ENCODE measurements at regions not wholly inside any gene's neighbourhood (a gene's known extent, or its start where the extent isn't known, plus 50 kb on each side); places are given as distances from the start of the nearest gene placed in this dataset.

DNA sequence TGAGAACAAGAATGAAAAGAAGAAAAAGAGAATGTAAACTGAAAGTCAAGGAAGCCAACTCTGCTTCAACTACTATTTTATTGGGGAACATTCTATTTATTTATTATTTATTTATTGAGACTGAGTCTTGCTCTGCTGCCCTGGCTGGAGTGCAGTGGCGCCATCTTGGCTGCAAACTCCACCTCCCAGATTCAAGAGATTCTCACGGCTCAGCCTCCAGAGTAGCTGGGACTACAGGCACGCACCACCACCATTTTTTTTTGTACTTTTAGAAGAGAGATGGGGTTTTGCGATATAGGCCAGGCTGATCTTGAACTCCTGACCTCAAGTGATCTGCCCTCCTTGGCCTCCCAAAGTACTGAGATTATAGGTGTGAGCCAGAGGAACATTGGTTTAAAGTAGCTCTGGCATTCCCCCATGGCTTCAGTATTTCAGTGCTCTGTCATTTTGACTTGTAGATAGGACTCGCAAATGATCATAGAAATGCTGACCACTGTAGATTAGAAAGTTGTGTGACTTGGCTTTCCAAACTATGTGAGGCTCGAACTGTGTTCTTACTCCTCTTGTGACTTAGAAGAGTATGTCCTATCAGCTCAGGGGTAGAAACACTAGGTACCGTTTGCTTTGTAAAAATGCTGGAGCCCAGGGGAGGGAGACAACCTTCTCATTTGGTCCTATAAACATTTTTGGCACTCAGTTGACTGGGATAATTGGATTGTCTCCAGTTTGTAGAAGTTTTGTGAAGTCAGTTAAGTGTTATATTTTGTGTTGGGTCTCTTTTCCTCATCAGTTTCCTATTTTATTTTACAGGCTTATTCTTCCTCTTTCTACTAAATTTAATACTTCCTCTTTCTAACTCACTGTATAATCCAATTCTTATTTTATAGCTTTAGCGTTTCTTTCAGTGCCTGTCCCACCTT lies 544.9 kb upstream of the CITED2 start:
- DNase-seq, result no peak

- DNase-seq, result no peak
Measured at GRCh38 chr6:139917951-139918630, 543.6 kb upstream of the CITED2 start.

GRCh38 chr6:139914910-139915309 lies 540.5 kb upstream of the CITED2 start:
- DNase-seq, result no peak

DNA sequence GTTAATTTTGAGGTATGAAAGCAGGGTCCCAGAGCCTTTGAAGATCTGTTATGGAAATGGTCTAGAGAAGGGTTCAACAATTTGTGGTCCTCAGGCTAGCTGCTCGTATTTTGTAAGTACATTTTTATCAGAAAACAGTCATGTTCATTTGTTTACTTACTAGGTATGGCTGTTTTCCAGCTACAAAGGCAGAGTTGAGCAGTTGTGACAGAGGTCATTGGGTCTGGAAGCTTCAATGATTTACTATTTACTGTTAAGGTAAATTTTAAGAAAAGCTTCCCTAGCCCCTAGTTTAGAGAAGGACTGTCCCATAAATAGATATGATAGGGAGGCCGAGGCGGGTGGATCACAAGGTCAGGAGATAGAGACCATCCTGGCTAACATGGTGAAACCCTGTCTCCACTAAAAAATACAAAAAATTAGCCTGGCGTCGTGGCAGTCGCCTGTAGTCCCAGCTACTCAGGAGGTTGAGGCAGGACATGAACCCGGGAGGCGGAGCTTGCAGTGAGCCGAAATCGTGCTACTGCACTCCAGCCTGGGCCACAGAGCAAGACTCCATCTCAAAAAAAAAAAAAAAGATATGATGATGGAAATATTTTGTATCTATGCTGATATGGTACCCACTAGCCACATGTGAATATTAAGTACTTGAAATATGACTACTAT lies 538.4 kb upstream of the CITED2 start:
- DNase-seq, result no peak

DNA sequence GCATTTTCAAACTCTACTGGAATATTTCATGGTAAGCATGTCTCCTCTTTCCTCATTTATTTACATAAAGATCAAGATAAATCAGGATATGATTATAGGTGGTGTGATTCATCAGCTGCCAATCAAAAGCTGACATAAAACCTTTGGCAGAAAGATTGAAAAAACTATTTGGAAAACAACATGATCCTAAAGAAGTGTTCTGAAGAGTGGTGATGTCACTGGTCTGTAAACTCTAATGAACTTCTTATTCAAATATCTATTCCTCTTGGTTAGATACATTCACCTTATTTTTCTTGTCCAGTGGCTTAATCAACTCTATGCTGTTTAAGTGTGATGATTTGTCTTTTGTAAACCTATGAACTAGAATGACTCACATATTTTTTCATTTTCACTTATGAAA lies 535.5 kb upstream of the CITED2 start:
- no peak for DNase-seq

DNA sequence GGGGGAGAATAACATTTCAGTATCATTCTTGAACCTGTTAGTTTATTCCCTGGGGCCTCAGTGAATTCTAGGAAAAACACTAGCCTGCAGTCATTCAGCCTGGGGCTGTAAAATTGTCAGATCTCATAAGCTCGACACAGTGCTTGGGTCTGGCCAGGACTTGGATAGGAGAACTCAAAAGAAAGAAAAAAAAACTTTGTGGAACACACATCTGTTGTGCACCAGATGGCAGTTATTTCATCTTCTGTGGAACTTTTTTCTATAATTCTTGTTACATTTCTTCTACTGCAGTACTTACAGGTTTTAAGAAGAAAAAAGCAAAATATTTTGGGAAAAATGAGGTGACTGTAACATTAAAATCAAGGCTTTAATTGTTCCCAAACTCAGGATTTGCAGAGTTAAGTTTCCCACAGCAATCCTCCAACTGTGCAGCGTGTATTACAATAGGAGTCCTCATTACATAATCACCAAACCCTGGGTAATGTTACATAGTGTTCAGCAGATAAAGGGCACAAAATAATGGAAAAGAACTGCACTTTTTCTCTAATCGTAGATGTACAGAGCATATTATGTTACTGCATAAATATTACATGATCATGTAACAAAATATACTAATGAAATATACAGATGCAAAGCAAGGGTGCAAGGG lies 531.1 kb upstream of the CITED2 start:
- DNase-seq, result no peak

DNA sequence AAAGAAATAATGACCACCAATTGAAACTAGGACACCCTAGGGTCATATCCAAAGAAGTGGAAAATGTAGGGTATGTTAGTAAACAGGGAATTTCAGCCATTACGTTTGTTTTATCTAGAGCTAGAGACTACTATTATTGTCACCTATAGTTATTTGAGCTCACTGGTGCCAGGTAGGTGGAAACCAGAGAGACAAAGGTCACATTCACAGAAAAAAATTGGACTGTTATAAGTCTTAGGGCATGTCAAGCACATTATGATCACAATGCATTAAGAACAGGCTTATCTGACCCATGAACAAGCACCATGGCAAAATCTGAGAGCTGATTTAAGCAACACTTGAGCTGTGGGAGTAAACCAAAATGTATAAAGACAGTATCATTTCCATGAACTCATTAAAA lies 530.1 kb upstream of the CITED2 start:
- DNase-seq, result no peak

DNA sequence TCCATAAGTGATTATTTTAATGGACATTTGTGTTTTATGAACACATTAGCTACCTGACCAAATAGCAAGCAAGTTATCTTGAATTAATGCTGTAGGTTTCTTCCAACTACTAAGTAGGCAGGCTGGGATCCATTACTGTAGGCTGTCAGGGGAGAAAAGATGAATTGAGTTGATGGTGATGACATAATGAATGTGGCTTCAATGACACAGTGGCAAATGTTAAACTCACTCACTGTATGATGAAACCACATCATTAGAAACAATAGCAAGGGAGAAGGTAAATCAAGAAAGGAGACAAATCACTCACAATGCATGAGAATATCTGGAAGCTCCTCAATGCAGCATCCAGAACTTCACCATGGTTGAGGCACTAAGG lies 529.7 kb upstream of the CITED2 start:
- DNase-seq, result no peak

- DNase-seq, result no peak
Measured at GRCh38 chr6:139903411-139904157, 529.1 kb upstream of the CITED2 start.

DNA sequence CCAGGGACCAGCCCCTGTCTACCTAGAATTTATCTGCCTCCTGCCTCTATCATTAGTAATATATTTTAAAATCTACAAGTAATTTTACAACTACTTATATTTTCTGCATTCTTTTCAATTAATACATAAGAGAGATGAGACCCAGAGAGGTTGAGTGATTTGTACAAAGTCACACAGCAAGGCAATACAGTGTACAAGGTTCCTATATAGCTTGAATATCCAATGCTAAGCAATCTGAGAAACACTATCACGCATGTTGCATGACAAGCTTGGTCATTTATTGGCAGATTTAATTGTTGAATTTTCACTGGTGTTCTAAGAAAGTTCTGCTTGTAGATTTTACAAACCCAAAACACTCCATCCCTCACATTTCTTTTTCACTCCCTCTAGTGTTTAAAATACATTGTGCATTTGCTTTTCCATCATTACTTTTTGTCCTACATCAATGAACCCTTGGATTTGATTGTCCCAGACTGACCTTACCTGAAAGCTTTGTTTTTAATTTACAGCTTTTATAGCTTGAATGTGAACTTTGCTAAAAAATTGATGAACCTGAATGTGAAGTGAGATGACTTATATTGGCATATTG lies 520.9 kb upstream of the CITED2 start:
- no peak for DNase-seq

DNA sequence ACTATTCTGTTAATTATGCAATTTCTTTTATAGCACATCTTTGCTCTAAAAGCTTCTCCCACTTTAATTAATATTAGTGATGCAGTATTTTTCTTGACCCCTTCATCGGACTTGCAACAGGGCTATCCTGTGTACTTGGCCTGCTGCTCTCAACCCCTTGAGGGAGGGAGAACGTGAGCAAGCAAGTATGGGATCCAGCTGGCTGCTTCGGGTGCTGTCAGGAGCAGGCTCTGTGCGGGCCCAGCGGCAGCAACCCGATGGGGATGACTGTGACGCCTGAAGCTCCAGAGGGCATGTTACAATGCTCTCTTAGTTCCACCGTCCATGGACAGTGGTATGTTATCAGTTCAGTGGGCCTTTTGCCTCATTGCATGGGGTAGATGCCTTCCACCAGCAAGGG lies 519.8 kb upstream of the CITED2 start:
- DNase-seq, result no peak

GRCh38 chr6:139891471-139891870 lies 517.0 kb upstream of the CITED2 start:
- DNase-seq, result no peak

- DNase-seq, result no peak
Measured at GRCh38 chr6:139888681-139889122, 514.3 kb upstream of the CITED2 start.

DNA sequence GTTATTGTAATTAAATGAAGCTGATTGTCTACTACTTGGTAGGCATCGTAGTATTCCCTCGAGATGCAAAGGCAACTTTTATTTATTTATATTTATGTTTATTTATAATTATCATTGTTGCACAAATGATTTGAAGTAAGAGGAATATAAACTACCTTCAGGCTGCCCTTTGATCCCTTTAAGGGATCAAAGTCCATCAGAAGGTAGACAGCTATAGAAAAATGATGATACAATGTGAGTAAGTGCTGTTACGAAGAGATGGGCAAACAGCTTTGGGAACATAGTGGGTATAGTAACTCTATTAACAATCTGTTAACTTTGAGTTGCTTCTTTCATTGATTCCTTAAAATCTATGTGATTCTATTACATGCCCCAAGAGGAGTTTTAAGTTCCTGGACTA lies 512.8 kb upstream of the CITED2 start:
- DNase-seq, result no peak

- no peak for DNase-seq
Measured at GRCh38 chr6:139886396-139886795, 511.9 kb upstream of the CITED2 start.

- no peak for DNase-seq
Measured at GRCh38 chr6:139885909-139886308, 511.5 kb upstream of the CITED2 start.

- DNase-seq, result no peak
Measured at GRCh38 chr6:139883776-139884175, 509.3 kb upstream of the CITED2 start.

DNA sequence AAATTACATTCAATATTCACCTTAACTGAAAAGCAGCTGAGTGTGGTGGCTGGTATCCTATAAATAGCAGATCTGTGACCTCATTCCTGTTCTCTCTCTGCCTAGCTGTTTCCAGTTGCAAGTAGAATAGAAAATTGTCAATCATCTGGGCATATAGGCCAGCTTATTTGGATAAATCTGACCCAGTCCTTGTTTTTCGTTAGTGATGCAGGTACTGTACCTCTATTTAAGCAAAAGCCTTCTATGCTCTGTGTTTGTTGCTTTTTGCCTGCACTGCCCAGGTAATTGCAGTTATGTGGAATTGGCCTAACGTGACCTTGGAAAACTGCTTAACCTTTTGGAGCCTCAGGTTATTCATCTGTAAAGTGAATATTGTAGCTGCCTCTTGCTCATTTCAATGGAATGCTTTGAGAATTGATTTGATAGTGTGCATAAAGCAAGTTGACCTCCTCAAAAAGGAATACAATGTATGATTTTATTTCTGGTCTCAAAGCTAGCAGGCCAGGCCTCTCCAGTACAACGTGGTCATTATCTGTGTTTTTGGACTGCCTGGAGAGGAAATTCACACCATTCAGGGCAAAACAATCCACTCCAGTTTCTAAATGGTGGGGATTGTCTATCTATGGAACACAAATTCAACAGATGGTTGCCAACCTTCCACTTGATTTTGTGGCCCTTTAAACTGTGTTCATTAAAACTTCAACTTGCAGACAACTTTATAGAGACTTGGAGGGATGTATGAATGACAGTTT lies 508.7 kb upstream of the CITED2 start:
- no peak for DNase-seq

DNA sequence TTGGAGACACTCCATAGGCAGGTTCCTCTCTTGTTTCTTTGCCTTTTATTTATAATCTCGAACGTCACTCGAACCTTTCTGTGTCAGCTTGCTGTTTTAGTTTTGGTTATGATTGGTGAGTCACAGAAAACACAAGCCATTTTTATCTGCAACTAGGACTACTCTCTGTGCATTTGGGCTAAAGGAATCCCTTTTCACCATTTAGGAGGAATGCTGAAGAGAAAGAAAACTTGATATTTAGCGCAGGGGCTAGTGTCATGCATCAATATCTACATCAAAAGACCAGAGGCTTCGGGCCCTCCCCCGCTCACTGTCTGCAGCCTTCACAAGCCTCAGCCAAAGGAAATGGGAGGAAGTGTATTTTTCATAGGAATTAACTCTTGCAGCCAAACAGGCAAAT lies 507.8 kb upstream of the CITED2 start:
- DNase-seq, result no peak

DNA sequence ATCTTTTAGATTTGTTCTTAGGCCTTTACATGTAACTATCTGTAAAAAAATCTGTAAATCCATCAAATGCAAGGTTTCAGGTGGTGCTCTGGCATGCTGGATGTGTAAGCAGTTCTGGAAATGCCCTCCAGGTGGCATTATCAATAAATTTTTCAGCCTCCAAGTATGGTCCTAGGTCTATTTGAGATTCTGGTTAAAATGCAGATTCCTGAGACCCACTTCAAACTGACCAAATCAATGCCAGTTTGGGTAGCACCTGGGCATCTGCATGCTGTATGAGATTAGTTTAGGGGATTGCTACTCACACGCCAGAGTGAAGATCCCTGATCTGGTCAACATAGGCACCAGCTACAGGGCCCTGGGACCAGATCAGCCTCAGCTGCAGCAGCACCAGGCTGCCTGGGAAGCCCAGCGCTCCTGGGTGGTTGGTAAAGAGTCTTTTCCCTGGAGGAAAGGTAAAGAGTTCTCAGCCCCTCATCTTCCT lies 507.3 kb upstream of the CITED2 start:
- peak; percentile 36 for DNase-seq

GRCh38 chr6:139881236-139881635 lies 506.8 kb upstream of the CITED2 start:
- DNase-seq, result peak; percentile 36

Measured in NCI-H1105 treated with DMSO at 0.1 percent for 48 hours (cell line).